B cell (primary cell): ENCODE measurements at regions not wholly inside any gene's neighbourhood (a gene's known extent, or its start where the extent isn't known, plus 50 kb on each side); places are given as distances from the start of the nearest gene placed in this dataset.

Experiments
- ATAC-seq: fragments of 200-7000 bp; cut with Tn5 transposase; one replicate; pipeline ENCODE4 v1.10.0; 2021; ENCODE audit warnings: low read depth, mild to moderate bottlenecking, moderate number of reproducible peaks, moderate library complexity
- CTCF ChIA-PET: fragments of 350-600 bp; sonication (Branson Sonifier 250); formaldehyde crosslinking; loops from one replicate; lab custom pipeline; 2021; ENCODE audit warnings: antibody characterized with exemption, inconsistent platforms; lab: Charles Lee
- POLR2A ChIA-PET: fragments of 350-600 bp; sonication (Branson Sonifier 250); formaldehyde crosslinking; loops from one replicate; lab custom pipeline; 2021; ENCODE audit warnings: antibody characterized with exemption; lab: Charles Lee
- DNase-seq: peaks from one replicate; pipeline ENCODE4 v3.0.0; 2013
- H2AFZ ChIP-seq: 2 replicates; pipeline ENCODE4 v1.6.1; 2012; ENCODE audit warnings: mild to moderate bottlenecking, low read depth, low read length; ENCODE audit not compliant: insufficient read depth, poor library complexity, severe bottlenecking
- H3K27ac ChIP-seq, 2 donors: 1 replicate in 1 of 2; 2 replicates in 1 of 2; pipeline ENCODE4 v1.5.1; 2012 to 2013; ENCODE audit warnings: low read length in 2 of 2, mild to moderate bottlenecking in 2 of 2, moderate library complexity in 1 of 2
- H3K27me3 ChIP-seq, 4 experiments: fragments of 200-600 bp in 1 of 4; sonication (generic) in 1 of 4; replicated peaks in 1 of 4; 1 replicate in 2 of 4; 2 replicates in 2 of 4; pipeline versions ENCODE4 v1.6.1 to v1.7.0; 2013 to 2016; ENCODE audit warnings: low read length in 3 of 4, mild to moderate bottlenecking in 2 of 4, mixed read lengths in 1 of 4, moderate library complexity in 1 of 4; ENCODE audit not compliant: insufficient read depth in 4 of 4, control insufficient read depth in 3 of 4; ENCODE audit errors: control extremely low read depth in 1 of 4
- H3K36me3 ChIP-seq, 2 experiments: replicated peaks in 1 of 2; 1 replicate in 1 of 2; 2 replicates in 1 of 2; pipeline versions ENCODE4 v1.6.1 to v1.7.1; 2013; ENCODE audit warnings: low read length in 1 of 2; ENCODE audit not compliant: insufficient read depth in 2 of 2, control insufficient read depth in 1 of 2; ENCODE audit errors: control extremely low read depth in 1 of 2, extremely low read depth in 1 of 2
- H3K4me1 ChIP-seq, 2 donors: fragments of 200-600 bp in 1 of 2; sonication (generic) in 1 of 2; 1 replicate in 1 of 2; 2 replicates in 1 of 2; pipeline versions ENCODE4 v1.5.1 to v1.6.1; 2013 to 2017; ENCODE audit warnings: low read length in 2 of 2; ENCODE audit not compliant: control insufficient read depth in 2 of 2, insufficient read depth in 2 of 2
- H3K4me2 ChIP-seq: replicated peaks from 2 replicates; pipeline ENCODE3; 2012; ENCODE audit warnings: mild to moderate bottlenecking, low read depth, low read length; ENCODE audit not compliant: poor library complexity, severe bottlenecking
- H3K4me3 ChIP-seq, 5 experiments: fragments of 200-600 bp in 1 of 5; sonication (generic) in 1 of 5; 1 replicate in 3 of 5; 2 replicates in 2 of 5; pipeline versions ENCODE4 v1.5.1 to v1.7.0; 2011 to 2016; ENCODE audit warnings: low read length in 4 of 5, mild to moderate bottlenecking in 4 of 5, low read depth in 2 of 5, control low read depth in 1 of 5, moderate library complexity in 1 of 5; ENCODE audit not compliant: insufficient read depth in 1 of 5; ENCODE audit errors: control extremely low read depth in 1 of 5, extremely low read depth in 1 of 5
- H3K79me2 ChIP-seq: fragments of 200-600 bp; sonication (generic); one replicate; pipeline ENCODE4 v1.6.0; 2016; ENCODE audit warnings: low read length; ENCODE audit not compliant: control insufficient read depth, insufficient read depth
- H3K9ac ChIP-seq: fragments of 200-600 bp; sonication (generic); 2 replicates; pipeline ENCODE4 v1.6.1; 2017; ENCODE audit warnings: mild to moderate bottlenecking, low read length, moderate library complexity
- H3K9me3 ChIP-seq, 3 donors: one replicate each; pipeline versions ENCODE4 v1.6.1 to v1.7.1; 2013; ENCODE audit warnings: low read length in 2 of 3; ENCODE audit not compliant: control insufficient read depth in 2 of 3, insufficient read depth in 1 of 3; ENCODE audit errors: control extremely low read depth in 1 of 3
- H4K20me1 ChIP-seq: 2 replicates; pipeline ENCODE4 v1.6.0; 2012; ENCODE audit warnings: mild to moderate bottlenecking, low read length; ENCODE audit not compliant: insufficient read depth, control insufficient read depth, poor library complexity, severe bottlenecking
- H3K27ac Mint-ChIP-seq: one replicate; pipeline ENCODE4 v1.8.0; 2021; ENCODE audit warnings: mixed read lengths
- H3K27me3 Mint-ChIP-seq: one replicate; pipeline ENCODE4 v1.8.0; 2021; ENCODE audit warnings: mixed read lengths
- H3K4me1 Mint-ChIP-seq: one replicate; pipeline ENCODE4 v1.8.0; 2021; ENCODE audit warnings: mixed read lengths
- H3K4me3 Mint-ChIP-seq: one replicate; pipeline ENCODE4 v1.8.0; 2021; ENCODE audit warnings: mixed read lengths
- H3K9me3 Mint-ChIP-seq: one replicate; pipeline ENCODE4 v1.8.0; 2022; ENCODE audit warnings: mixed read lengths; ENCODE audit not compliant: insufficient read depth
- CTCF ChIP-seq: fragments of 200-600 bp; IDR thresholded peaks from one replicate; pipeline ENCODE4 v1.8.0; 2022; ENCODE audit warnings: antibody characterized with exemption, mild to moderate bottlenecking
- EZH2 ChIP-seq: IDR thresholded peaks from 2 replicates; pipeline ENCODE4 v1.6.1; 2012; ENCODE audit warnings: borderline replicate concordance, low read depth, mild to moderate bottlenecking, moderate library complexity, low read length; ENCODE audit not compliant: insufficient read depth, poor library complexity, severe bottlenecking
- WGBS: methylation state at CpG from one replicate; pipeline ENCODE4 v1.1.5; 2013; ENCODE audit warnings: missing lambda C conversion rate; ENCODE audit not compliant: insufficient coverage; 5-methylcytosine and 5-hydroxymethylcytosine counted together
- intact Hi-C: fragments of 100-400 bp; cut with micrococcal nuclease; formaldehyde crosslinking; loops from one replicate; pipeline ENCODE4 v1.10.0; 2022

- no peak overlapping the region for H3K4me3 ChIP-seq
- no peak overlapping the region for H3K4me2 ChIP-seq
- H2AFZ ChIP-seq, result no peak overlapping the region
- H3K36me3 ChIP-seq, result no peaks in the 10 kb centered on the region
- TF ChIP-seq CTCF, result no peak
- H3K4me1 Mint-ChIP-seq, result no peaks in the 10 kb centered on the region
- CTCF ChIA-PET, result no interaction called here
- peaks cover 6% of the 10 kb centered on the region for H3K27me3 Mint-ChIP-seq
- intact Hi-C loops, result no loop called here
- no peak overlapping the region for H3K4me3 Mint-ChIP-seq
- H3K27ac Mint-ChIP-seq, result no peak overlapping the region
- WGBS, result 95% methylated on average over 5 of the region's 7 CpGs
- H3K9ac ChIP-seq, result no peak overlapping the region
- no peak overlapping the region for H3K27ac ChIP-seq
- H3K27me3 ChIP-seq, result no peaks in the 10 kb centered on the region
- no peaks in the 10 kb centered on the region for H3K9me3 Mint-ChIP-seq
- ATAC-seq (no peak), DNase-seq (no peak)
- H3K4me1 ChIP-seq, result no peaks in the 10 kb centered on the region
- POLR2A ChIA-PET, result no interaction called here
- no peaks in the 10 kb centered on the region for H3K79me2 ChIP-seq
- no peaks in the 10 kb centered on the region for H4K20me1 ChIP-seq
- H3K9me3 ChIP-seq, result no peaks in the 10 kb centered on the region
These were observed 149.7 kb downstream of the TXNL1 start for GRCh38 chr18:56488739-56489138.

GRCh38 chr18:56487801-56488200 is 150.6 kb downstream of the TXNL1 start:
- H3K27me3 ChIP-seq, result no peaks in the 10 kb centered on the region
- H3K36me3 ChIP-seq, result no peaks in the 10 kb centered on the region
- H3K4me1 ChIP-seq, result no peaks in the 10 kb centered on the region
- H3K79me2 ChIP-seq, result no peaks in the 10 kb centered on the region
- Mint-ChIP-seq H3K4me3 (no peak overlapping the region), H3K9me3 (no peaks in the 10 kb centered on the region), H3K27ac (no peak overlapping the region), H3K4me1 (no peaks in the 10 kb centered on the region), H3K27me3 (peaks cover 1% of the 10 kb centered on the region)
- no peak overlapping the region for H3K27ac ChIP-seq
- H2AFZ ChIP-seq, result no peak overlapping the region
- no peaks in the 10 kb centered on the region for H4K20me1 ChIP-seq
- WGBS, result 40% methylated on average over 2 of the region's 2 CpGs
- ChIA-PET CTCF (no interaction called here), POLR2A (no interaction called here)
- H3K9me3 ChIP-seq, result no peaks in the 10 kb centered on the region
- no peak for ATAC-seq
- H3K4me2 ChIP-seq, result no peak overlapping the region
- intact Hi-C loops, result no loop called here
- H3K4me3 ChIP-seq, result no peak overlapping the region
- H3K9ac ChIP-seq, result no peak overlapping the region
- TF ChIP-seq EZH2 (no peak), CTCF (no peak)
- DNase-seq, result no peak
